Osteoblast (primary cell): ENCODE measurements at regions not wholly inside any gene's neighbourhood (a gene's known extent, or its start where the extent isn't known, plus 50 kb on each side); places are given as distances from the start of the nearest gene placed in this dataset.

Experiments
- DNase-seq: peaks from one replicate; pipeline ENCODE4 v3.0.0; 2011; ENCODE audit warnings: low spot score, mixed read lengths; ENCODE audit not compliant: insufficient read length; ENCODE audit errors: missing footprints
- H2AFZ ChIP-seq: 2 replicates; pipeline ENCODE4 v1.6.0; 2011; ENCODE audit warnings: mild to moderate bottlenecking, low read length
- H3K27ac ChIP-seq: 2 replicates; pipeline ENCODE4 v1.5.1; 2011; ENCODE audit warnings: mild to moderate bottlenecking, low read depth, low read length, moderate library complexity
- H3K27me3 ChIP-seq: 2 replicates; pipeline ENCODE4 v1.6.0; 2012; ENCODE audit warnings: mild to moderate bottlenecking, control low read depth, inconsistent platforms, low read length, moderate library complexity; ENCODE audit not compliant: insufficient read depth
- H3K36me3 ChIP-seq: 2 replicates; pipeline ENCODE4 v1.5.1; 2011; ENCODE audit warnings: mild to moderate bottlenecking, low read length, control low read depth, moderate library complexity; ENCODE audit not compliant: insufficient read depth
- H3K4me1 ChIP-seq: 2 replicates; pipeline ENCODE4 v1.5.1; 2011; ENCODE audit warnings: mild to moderate bottlenecking, low read length, control low read depth, moderate library complexity; ENCODE audit not compliant: insufficient read depth
- H3K4me2 ChIP-seq: 2 replicates; pipeline ENCODE4 v1.6.0; 2011; ENCODE audit warnings: mild to moderate bottlenecking, low read length; ENCODE audit not compliant: insufficient read depth
- H3K4me3 ChIP-seq: fragments of 200-600 bp; sonication (generic); 3 replicates; pipeline ENCODE4 v1.5.1; 2012; ENCODE audit warnings: mild to moderate bottlenecking, low read length, inconsistent platforms; ENCODE audit not compliant: insufficient read depth
- H3K79me2 ChIP-seq: 2 replicates; pipeline ENCODE4 v1.6.0; 2012; ENCODE audit warnings: mild to moderate bottlenecking, low read length, control low read depth, inconsistent platforms; ENCODE audit not compliant: insufficient read depth
- H3K9me3 ChIP-seq: 2 replicates; pipeline ENCODE4 v1.5.1; 2011; ENCODE audit warnings: low read depth, low read length, control low read depth
- H4K20me1 ChIP-seq: 2 replicates; pipeline ENCODE4 v1.6.0; 2012; ENCODE audit warnings: mild to moderate bottlenecking, low read length, control low read depth; ENCODE audit not compliant: insufficient read depth
- TF ChIP-seq, protein P1 (sequence below): IDR thresholded peaks from 2 replicates; pipeline ENCODE4 v1.5.1; 2011; ENCODE audit warnings: mild to moderate bottlenecking, low read depth, low read length, moderate library complexity; ENCODE audit errors: extremely low read depth

DNA sequence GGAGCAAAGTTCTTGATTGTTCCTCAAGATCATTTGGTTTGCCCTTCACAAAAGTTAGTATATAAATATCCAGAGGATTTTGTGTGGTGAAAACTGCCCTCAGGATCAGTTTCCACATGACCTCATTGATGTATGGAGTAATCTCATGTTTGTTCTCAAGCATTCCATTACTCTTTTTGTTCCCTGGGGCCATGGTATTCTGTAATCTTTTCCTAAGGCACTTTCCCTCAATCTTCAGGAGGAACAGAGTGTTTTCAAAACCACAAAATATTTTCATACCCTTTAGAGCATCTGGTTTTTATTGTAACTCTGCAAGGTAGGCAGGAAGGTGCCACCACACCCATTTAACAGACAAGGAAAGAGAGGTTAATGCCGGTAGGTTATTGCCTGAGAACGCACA is 99.6 kb downstream of the FAM181B start:
- DNase-seq: no peak
- TF ChIP-seq, protein P1, sequence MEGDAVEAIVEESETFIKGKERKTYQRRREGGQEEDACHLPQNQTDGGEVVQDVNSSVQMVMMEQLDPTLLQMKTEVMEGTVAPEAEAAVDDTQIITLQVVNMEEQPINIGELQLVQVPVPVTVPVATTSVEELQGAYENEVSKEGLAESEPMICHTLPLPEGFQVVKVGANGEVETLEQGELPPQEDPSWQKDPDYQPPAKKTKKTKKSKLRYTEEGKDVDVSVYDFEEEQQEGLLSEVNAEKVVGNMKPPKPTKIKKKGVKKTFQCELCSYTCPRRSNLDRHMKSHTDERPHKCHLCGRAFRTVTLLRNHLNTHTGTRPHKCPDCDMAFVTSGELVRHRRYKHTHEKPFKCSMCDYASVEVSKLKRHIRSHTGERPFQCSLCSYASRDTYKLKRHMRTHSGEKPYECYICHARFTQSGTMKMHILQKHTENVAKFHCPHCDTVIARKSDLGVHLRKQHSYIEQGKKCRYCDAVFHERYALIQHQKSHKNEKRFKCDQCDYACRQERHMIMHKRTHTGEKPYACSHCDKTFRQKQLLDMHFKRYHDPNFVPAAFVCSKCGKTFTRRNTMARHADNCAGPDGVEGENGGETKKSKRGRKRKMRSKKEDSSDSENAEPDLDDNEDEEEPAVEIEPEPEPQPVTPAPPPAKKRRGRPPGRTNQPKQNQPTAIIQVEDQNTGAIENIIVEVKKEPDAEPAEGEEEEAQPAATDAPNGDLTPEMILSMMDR: no peak
- H3K36me3 ChIP-seq: no peaks in the 10 kb centered on the region
- no peaks in the 10 kb centered on the region for H3K9me3 ChIP-seq
- no peak overlapping the region for H3K27ac ChIP-seq
- H3K4me3 ChIP-seq: no peak overlapping the region
- H3K27me3 ChIP-seq: no peaks in the 10 kb centered on the region
- no peaks in the 10 kb centered on the region for H3K79me2 ChIP-seq
- H2AFZ ChIP-seq: no peak overlapping the region
- H4K20me1 ChIP-seq: no peaks in the 10 kb centered on the region
- H3K4me2 ChIP-seq: no peak overlapping the region
- no peaks in the 10 kb centered on the region for H3K4me1 ChIP-seq

DNA sequence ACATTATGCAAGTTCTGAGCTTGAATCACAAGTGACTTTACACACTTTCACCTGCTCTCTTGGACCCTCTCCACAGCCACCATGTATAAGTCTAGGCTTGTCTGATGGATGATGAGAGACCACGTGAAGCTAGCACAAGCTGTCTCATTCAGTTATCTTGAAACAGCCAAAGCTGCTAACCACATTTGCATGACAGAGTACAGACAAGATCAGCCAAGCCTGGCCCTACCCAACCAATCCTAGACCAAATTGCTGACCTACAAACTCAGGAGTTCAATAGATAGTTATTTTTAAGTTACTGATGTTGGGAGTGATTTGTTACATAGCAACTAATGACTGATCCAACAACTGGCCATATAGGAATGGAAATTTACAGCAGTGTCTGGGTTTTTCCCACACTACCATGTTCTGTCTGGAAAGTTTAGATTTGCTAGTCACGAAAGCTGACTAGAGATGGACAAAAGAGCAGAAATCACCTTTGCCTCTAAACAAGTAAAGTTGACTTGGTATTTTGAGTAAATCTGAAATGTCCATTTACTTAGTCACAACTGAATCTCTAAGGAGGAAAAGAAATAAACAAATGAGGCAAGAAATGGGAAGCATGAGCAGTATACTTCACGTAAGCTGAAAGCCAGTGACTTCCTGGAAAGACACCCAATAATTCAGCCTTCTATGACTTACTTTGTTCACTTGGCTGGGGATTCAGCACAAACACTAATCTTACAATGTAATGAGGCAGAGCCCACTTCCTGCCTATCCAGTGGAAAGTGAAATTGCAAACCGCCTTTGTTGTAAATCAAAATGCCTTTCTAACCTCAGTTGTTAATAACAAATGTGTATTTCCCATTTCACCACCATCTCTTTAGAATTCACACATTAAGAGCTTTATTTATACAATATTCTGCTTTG is 101.7 kb downstream of the FAM181B start:
- Histone ChIP-seq H3K4me2 (no peak overlapping the region), H3K79me2 (no peaks in the 10 kb centered on the region), H3K27me3 (no peaks in the 10 kb centered on the region), H3K27ac (no peak overlapping the region), H2AFZ (no peak overlapping the region), H3K9me3 (no peaks in the 10 kb centered on the region), H3K4me3 (no peak overlapping the region), H3K4me1 (no peaks in the 10 kb centered on the region), H3K36me3 (no peaks in the 10 kb centered on the region), H4K20me1 (no peaks in the 10 kb centered on the region)
- DNase-seq: no peak
- TF ChIP-seq, protein P1: no peak

GRCh38 chr11:82610671-82611070 is 123.0 kb downstream of the FAM181B start:
- H3K27ac ChIP-seq: no peak overlapping the region
- no peaks in the 10 kb centered on the region for H3K27me3 ChIP-seq
- TF ChIP-seq, protein P1: no peak
- no peak overlapping the region for H3K4me3 ChIP-seq
- no peaks in the 10 kb centered on the region for H3K4me1 ChIP-seq
- no peak for DNase-seq
- no peaks in the 10 kb centered on the region for H4K20me1 ChIP-seq
- no peaks in the 10 kb centered on the region for H3K9me3 ChIP-seq
- H3K79me2 ChIP-seq: no peaks in the 10 kb centered on the region
- no peak overlapping the region for H3K4me2 ChIP-seq
- H3K36me3 ChIP-seq: no peaks in the 10 kb centered on the region
- no peak overlapping the region for H2AFZ ChIP-seq

GRCh38 chr11:82606738-82607137 is 126.9 kb downstream of the FAM181B start:
- DNase-seq: no peak
- TF ChIP-seq, protein P1: no peak
- Histone ChIP-seq H3K9me3 (no peaks in the 10 kb centered on the region), H4K20me1 (no peaks in the 10 kb centered on the region), H3K27ac (no peak overlapping the region), H3K4me2 (no peak overlapping the region), H3K36me3 (no peaks in the 10 kb centered on the region), H3K4me3 (no peak overlapping the region), H3K79me2 (no peaks in the 10 kb centered on the region), H2AFZ (no peak overlapping the region), H3K27me3 (no peaks in the 10 kb centered on the region), H3K4me1 (no peaks in the 10 kb centered on the region)
